SK-N-SH (cell line): ENCODE measurements at regions not wholly inside any gene's neighbourhood (a gene's known extent, or its start where the extent isn't known, plus 50 kb on each side); places are given as distances from the start of the nearest gene placed in this dataset.

ENCODE experiments used
- CHD2 ChIP-seq: fragments of 150-350 bp; IDR thresholded peaks from 2 replicates; pipeline ENCODE4 v1.6.1; 2018; ENCODE audit warnings: low read length; ENCODE audit not compliant: partially characterized antibody
- FOXM1 ChIP-seq: IDR thresholded peaks from 2 replicates; pipeline ENCODE4 v1.4.0; 2012; ENCODE audit warnings: low read depth, mild to moderate bottlenecking
- GABPA ChIP-seq: IDR thresholded peaks from 2 replicates; pipeline ENCODE4 v1.4.0; 2012; ENCODE audit warnings: low read depth, mild to moderate bottlenecking
- JUND ChIP-seq: IDR thresholded peaks from 2 replicates; pipeline ENCODE4 v1.4.0; 2012
- POLR2AphosphoS5 ChIP-seq: IDR thresholded peaks from 2 replicates; pipeline ENCODE4 v1.6.1; 2012; ENCODE audit warnings: low read depth, low read length
- RCOR1 ChIP-seq: fragments of 150-350 bp; IDR thresholded peaks from 2 replicates; pipeline ENCODE4 v1.6.1; 2017; ENCODE audit warnings: antibody characterized with exemption, low read length
- RXRA ChIP-seq: IDR thresholded peaks from 2 replicates; pipeline ENCODE4 v1.4.0; 2012; ENCODE audit warnings: low read depth, mild to moderate bottlenecking, borderline replicate concordance
- TF ChIP-seq, protein P1 (sequence below): IDR thresholded peaks from 2 replicates; pipeline ENCODE4 v1.4.0; 2012; ENCODE audit warnings: low read depth, borderline replicate concordance
- TF ChIP-seq, protein P2 (sequence below): fragments of 200-600 bp; sonication (generic); IDR thresholded peaks from 2 replicates; pipeline ENCODE4 v1.6.1; 2017; ENCODE audit warnings: antibody characterized with exemption, mild to moderate bottlenecking, moderate library complexity
- TF ChIP-seq, protein P3 (sequence below): IDR thresholded peaks from 2 replicates; pipeline ENCODE4 v1.4.0; 2012; ENCODE audit warnings: low read depth

DNA sequence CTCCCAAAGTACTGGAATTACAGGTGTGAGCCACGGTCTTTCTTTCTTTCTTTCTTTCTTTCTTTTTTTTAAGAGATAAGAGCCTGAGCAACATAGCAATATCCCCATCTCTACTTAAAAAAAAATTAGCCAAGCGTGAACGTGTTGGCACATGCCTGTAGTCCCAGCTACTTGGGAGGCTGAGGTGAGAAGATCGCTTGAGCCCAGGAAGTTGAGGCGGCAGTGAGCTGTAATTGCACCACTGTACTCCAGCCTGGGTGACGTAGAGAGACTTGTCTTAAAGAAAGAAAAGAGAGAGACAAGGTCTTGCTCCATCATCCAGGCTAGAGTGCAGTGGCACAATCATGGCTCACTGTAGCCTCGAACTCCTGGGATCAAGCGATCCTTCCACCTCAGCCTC lies 162.0 kb upstream of the MLN start:
- TF ChIP-seq FOXM1 (no peak), POLR2AphosphoS5 (no peak), GABPA (no peak), CHD2 (no peak), RXRA (no peak), JUND (no peak), RCOR1 (no peak)
- TF ChIP-seq, protein P1, sequence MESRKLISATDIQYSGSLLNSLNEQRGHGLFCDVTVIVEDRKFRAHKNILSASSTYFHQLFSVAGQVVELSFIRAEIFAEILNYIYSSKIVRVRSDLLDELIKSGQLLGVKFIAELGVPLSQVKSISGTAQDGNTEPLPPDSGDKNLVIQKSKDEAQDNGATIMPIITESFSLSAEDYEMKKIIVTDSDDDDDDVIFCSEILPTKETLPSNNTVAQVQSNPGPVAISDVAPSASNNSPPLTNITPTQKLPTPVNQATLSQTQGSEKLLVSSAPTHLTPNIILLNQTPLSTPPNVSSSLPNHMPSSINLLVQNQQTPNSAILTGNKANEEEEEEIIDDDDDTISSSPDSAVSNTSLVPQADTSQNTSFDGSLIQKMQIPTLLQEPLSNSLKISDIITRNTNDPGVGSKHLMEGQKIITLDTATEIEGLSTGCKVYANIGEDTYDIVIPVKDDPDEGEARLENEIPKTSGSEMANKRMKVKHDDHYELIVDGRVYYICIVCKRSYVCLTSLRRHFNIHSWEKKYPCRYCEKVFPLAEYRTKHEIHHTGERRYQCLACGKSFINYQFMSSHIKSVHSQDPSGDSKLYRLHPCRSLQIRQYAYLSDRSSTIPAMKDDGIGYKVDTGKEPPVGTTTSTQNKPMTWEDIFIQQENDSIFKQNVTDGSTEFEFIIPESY = no peak
- TF ChIP-seq, protein P2, sequence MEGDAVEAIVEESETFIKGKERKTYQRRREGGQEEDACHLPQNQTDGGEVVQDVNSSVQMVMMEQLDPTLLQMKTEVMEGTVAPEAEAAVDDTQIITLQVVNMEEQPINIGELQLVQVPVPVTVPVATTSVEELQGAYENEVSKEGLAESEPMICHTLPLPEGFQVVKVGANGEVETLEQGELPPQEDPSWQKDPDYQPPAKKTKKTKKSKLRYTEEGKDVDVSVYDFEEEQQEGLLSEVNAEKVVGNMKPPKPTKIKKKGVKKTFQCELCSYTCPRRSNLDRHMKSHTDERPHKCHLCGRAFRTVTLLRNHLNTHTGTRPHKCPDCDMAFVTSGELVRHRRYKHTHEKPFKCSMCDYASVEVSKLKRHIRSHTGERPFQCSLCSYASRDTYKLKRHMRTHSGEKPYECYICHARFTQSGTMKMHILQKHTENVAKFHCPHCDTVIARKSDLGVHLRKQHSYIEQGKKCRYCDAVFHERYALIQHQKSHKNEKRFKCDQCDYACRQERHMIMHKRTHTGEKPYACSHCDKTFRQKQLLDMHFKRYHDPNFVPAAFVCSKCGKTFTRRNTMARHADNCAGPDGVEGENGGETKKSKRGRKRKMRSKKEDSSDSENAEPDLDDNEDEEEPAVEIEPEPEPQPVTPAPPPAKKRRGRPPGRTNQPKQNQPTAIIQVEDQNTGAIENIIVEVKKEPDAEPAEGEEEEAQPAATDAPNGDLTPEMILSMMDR = no peak
- TF ChIP-seq, protein P3, sequence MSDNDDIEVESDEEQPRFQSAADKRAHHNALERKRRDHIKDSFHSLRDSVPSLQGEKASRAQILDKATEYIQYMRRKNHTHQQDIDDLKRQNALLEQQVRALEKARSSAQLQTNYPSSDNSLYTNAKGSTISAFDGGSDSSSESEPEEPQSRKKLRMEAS = no peak
